ENCODE measurements at regions not wholly inside any gene's neighbourhood (a gene's known extent, or its start where the extent isn't known, plus 50 kb on each side); places are given as distances from the start of the nearest gene placed in this dataset.

GRCh38 chr2:160928854-160929301 lies 231.3 kb upstream of the TANK start:
- no peak for TF ChIP-seq YY1 (IDR thresholded peaks at IDR 0.05; ENCODE audit: insufficient read depth, insufficient read length)
- TF ChIP-seq SUZ12 (IDR thresholded peaks at IDR 0.05; ENCODE audit: extremely low read depth, insufficient read depth, insufficient read length): no peak
- no peak for TF ChIP-seq ZNF274 (IDR thresholded peaks at IDR 0.05; ENCODE audit: low read depth, low read length)
